ENCODE measurements at regions not wholly inside any gene's neighbourhood (a gene's known extent, or its start where the extent isn't known, plus 50 kb on each side); places are given as distances from the start of the nearest gene placed in this dataset.

DNA sequence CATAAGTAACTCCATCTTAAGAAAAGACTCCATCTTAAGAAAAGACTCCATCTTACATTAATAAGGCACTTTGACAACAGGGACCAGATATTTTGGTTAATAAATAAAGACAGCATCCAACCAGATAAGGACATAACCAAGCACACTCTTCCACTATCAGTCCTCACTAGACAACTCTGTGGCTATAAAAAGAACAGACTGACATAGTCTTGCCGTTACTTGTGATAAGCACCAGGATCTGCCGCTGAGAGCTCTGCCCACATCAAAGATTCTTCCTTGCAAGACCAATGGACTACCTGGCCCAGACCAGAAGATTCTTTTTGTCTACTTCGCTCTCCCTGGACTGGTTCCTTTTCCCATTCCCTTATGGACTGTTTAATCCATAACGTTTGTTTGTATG, 667.4 kb downstream of the NYAP2 start:
- TF ChIP-seq, protein P1, sequence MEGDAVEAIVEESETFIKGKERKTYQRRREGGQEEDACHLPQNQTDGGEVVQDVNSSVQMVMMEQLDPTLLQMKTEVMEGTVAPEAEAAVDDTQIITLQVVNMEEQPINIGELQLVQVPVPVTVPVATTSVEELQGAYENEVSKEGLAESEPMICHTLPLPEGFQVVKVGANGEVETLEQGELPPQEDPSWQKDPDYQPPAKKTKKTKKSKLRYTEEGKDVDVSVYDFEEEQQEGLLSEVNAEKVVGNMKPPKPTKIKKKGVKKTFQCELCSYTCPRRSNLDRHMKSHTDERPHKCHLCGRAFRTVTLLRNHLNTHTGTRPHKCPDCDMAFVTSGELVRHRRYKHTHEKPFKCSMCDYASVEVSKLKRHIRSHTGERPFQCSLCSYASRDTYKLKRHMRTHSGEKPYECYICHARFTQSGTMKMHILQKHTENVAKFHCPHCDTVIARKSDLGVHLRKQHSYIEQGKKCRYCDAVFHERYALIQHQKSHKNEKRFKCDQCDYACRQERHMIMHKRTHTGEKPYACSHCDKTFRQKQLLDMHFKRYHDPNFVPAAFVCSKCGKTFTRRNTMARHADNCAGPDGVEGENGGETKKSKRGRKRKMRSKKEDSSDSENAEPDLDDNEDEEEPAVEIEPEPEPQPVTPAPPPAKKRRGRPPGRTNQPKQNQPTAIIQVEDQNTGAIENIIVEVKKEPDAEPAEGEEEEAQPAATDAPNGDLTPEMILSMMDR (conservative IDR thresholded peaks at IDR 0.05; ENCODE audit: low read depth, low read length): no peak
- no peak for TF ChIP-seq EZH2 (IDR thresholded peaks at IDR 0.05; ENCODE audit: borderline replicate concordance, low read depth, low read length, poor library complexity, severe bottlenecking)

All from A673 (cell line).